ENCODE measurements at regions not wholly inside any gene's neighbourhood (a gene's known extent, or its start where the extent isn't known, plus 50 kb on each side); places are given as distances from the start of the nearest gene placed in this dataset.

- CTCF ChIA-PET = interaction anchor here (0.6 to 1.0 kb wide), 2 partner anchors 107 to 214 kb away, joined by 3 read pairs; no protein-coding TSS in a partner anchor
- POLR2A ChIA-PET = no interaction called here
These were observed 87.6 kb upstream of the E2F3 start for GRCh38 chr6:20313960-20314530.

GRCh38 chr6:20314866-20315845, 86.5 kb upstream of the E2F3 start:
- Histone ChIP-seq H3K36me3 (replicated peaks in 1 of 2; ENCODE audit: control insufficient read depth in 1 of 2, insufficient read depth in 2 of 2, low read length in 1 of 2) (no peaks in the 10 kb centered on the region), H3K9ac (no peak overlapping the region), H3K27me3 (ENCODE audit: insufficient read depth) (no peaks in the 10 kb centered on the region; the same call in 1 of the 2 replicates), H3K9me3 (no peaks in the 10 kb centered on the region), H3K27ac (ENCODE audit: low read depth in 2 of 2, low read length in 1 of 2) (no peak overlapping the region), H3K79me2 (ENCODE audit: insufficient read depth) (no peaks in the 10 kb centered on the region), H4K20me1 (ENCODE audit: insufficient read depth) (no peaks in the 10 kb centered on the region), H2AFZ (ENCODE audit: low read depth) (no peak overlapping the region), H3K4me1 (ENCODE audit: control insufficient read depth in 1 of 2, insufficient read depth in 2 of 2, low read depth in 1 of 2, low read length in 1 of 2) (no peaks in the 10 kb centered on the region), H3F3A (replicated peaks; ENCODE audit: insufficient read depth) (no peaks in the 10 kb centered on the region), H3K4me3 (ENCODE audit: low read depth in 2 of 2, low read length in 1 of 2) (no peak overlapping the region), H3K9me2 (no peaks in the 10 kb centered on the region), H3K4me2 (no peak overlapping the region)
- TF ChIP-seq TEAD4 (IDR thresholded peaks at IDR 0.05; ENCODE audit: borderline replicate concordance, insufficient read depth) = no peak
- TF ChIP-seq GATA2 (CRISPR knock-in tag; IDR thresholded peaks at IDR 0.05) = no peak
- TF ChIP-seq NFIC (IDR thresholded peaks at IDR 0.05; ENCODE audit: borderline replicate concordance) = no peak
- no peak for TF ChIP-seq USF2 (IDR thresholded peaks at IDR 0.05; ENCODE audit: borderline replicate concordance, low read depth, low read length)
- TF ChIP-seq TCF12 (IDR thresholded peaks at IDR 0.05) = no peak
- TF ChIP-seq CHD2 (IDR thresholded peaks at IDR 0.05; ENCODE audit: low read length, partially characterized antibody) = no peak
- TF ChIP-seq RAD21 (IDR thresholded peaks at IDR 0.05; ENCODE audit: low read length) = no peak
- no peak for TF ChIP-seq TAF1 (IDR thresholded peaks at IDR 0.05; ENCODE audit: borderline replicate concordance, low read depth, low read length)
- TF ChIP-seq YY1 (IDR thresholded peaks at IDR 0.05; ENCODE audit: low read depth) = no peak
- CTCF ChIA-PET = interaction anchor here (1.2 kb wide), 1 partner anchor 215 kb away, joined by 4 read pairs; no protein-coding TSS in a partner anchor
- DNase-seq = no peak
- WGBS (ENCODE audit: low lambda C conversion rate) = 53% methylated on average over 4 of the region's 4 CpGs
- POLR2A ChIA-PET = no interaction called here

More at GRCh38 chr6:20313960-20314530, 87.6 kb upstream of the E2F3 start:
- no peaks in the 10 kb centered on the region for H3K36me3 ChIP-seq (replicated peaks in 1 of 2; ENCODE audit: control insufficient read depth in 1 of 2, insufficient read depth in 2 of 2, low read length in 1 of 2)
- no peaks in the 10 kb centered on the region for H4K20me1 ChIP-seq (ENCODE audit: insufficient read depth)
- 35% methylated on average over 7 of the region's 7 CpGs for WGBS (ENCODE audit: low lambda C conversion rate)
- TF ChIP-seq YY1 (IDR thresholded peaks at IDR 0.05; ENCODE audit: low read depth) (no peak), FOSL2 (IDR thresholded peaks at IDR 0.05; ENCODE audit: borderline replicate concordance, low read depth) (no peak), RXRA (IDR thresholded peaks at IDR 0.05; ENCODE audit: borderline replicate concordance, low read depth) (no peak), USF2 (IDR thresholded peaks at IDR 0.05; ENCODE audit: borderline replicate concordance, low read depth, low read length) (no peak), CTCF (IDR thresholded peaks at IDR 0.05) (no peak), MAX (IDR thresholded peaks at IDR 0.05; ENCODE audit: low read depth) (no peak), NRF1 (IDR thresholded peaks at IDR 0.05; ENCODE audit: low read depth, low read length) (no peak)
- H3F3A ChIP-seq (replicated peaks; ENCODE audit: insufficient read depth) = no peaks in the 10 kb centered on the region
- no peak overlapping the region for H3K27ac ChIP-seq (ENCODE audit: low read depth in 2 of 2, low read length in 1 of 2)
- no peaks in the 10 kb centered on the region for H3K9me2 ChIP-seq
- H3K79me2 ChIP-seq (ENCODE audit: insufficient read depth) = no peaks in the 10 kb centered on the region
- DNase-seq = no peak
- no peaks in the 10 kb centered on the region; the same call in 1 of the 2 replicates for H3K27me3 ChIP-seq (ENCODE audit: insufficient read depth)
- no peak overlapping the region for H3K9ac ChIP-seq
- no peaks in the 10 kb centered on the region for H3K4me1 ChIP-seq (ENCODE audit: control insufficient read depth in 1 of 2, insufficient read depth in 2 of 2, low read depth in 1 of 2, low read length in 1 of 2)
- H2AFZ ChIP-seq (ENCODE audit: low read depth) = no peak overlapping the region
- H3K9me3 ChIP-seq = no peaks in the 10 kb centered on the region
- no peak overlapping the region for H3K4me3 ChIP-seq (ENCODE audit: low read depth in 2 of 2, low read length in 1 of 2)
- no peak overlapping the region for H3K4me2 ChIP-seq

Data from SK-N-SH (cell line).